HEK293 (cell line): ENCODE measurements at regions not wholly inside any gene's neighbourhood (a gene's known extent, or its start where the extent isn't known, plus 50 kb on each side); places are given as distances from the start of the nearest gene placed in this dataset.

Experiments used
- SALL2 ChIP-seq: fragments of 450-650 bp; formaldehyde crosslinking; IDR thresholded peaks from 2 replicates; pipeline ENCODE4 v1.5.0; 2017; ENCODE audit warnings: missing biosample characterization, mild to moderate bottlenecking, missing genetic modification characterization, borderline replicate concordance
- YY1 ChIP-seq: fragments of 450-650 bp; formaldehyde crosslinking; IDR thresholded peaks from 2 replicates; pipeline ENCODE4 v1.5.1; 2018; ENCODE audit warnings: missing biosample characterization, missing genetic modification characterization
- ZBTB17 ChIP-seq: fragments of 450-650 bp; formaldehyde crosslinking; IDR thresholded peaks from 2 replicates; pipeline ENCODE4 v1.5.1; 2016; ENCODE audit warnings: missing biosample characterization, missing genetic modification characterization
- ZEB2 ChIP-seq: fragments of 450-650 bp; formaldehyde crosslinking; IDR thresholded peaks from 2 replicates; pipeline ENCODE4 v1.5.1; 2016; ENCODE audit warnings: missing biosample characterization, missing genetic modification characterization
- ZNF184 ChIP-seq: fragments of 450-650 bp; IDR thresholded peaks from 2 replicates; pipeline ENCODE4 v1.5.1; 2018; ENCODE audit warnings: missing biosample characterization, mild to moderate bottlenecking, missing genetic modification characterization
- ZNF211 ChIP-seq: fragments of 450-650 bp; formaldehyde crosslinking; IDR thresholded peaks from 2 replicates; pipeline ENCODE4 v1.5.1; 2016; ENCODE audit warnings: low read depth, missing biosample characterization, missing genetic modification characterization
- ZNF362 ChIP-seq: fragments of 450-650 bp; formaldehyde crosslinking; IDR thresholded peaks from 2 replicates; pipeline ENCODE4 v1.5.1; 2016; ENCODE audit warnings: missing biosample characterization, missing genetic modification characterization
- ZNF560 ChIP-seq: fragments of 450-650 bp; formaldehyde crosslinking; IDR thresholded peaks from 2 replicates; pipeline ENCODE4 v1.5.1; 2017; ENCODE audit warnings: missing biosample characterization, missing genetic modification characterization, borderline replicate concordance
- TF ChIP-seq, protein P1 (sequence below): fragments of 450-650 bp; formaldehyde crosslinking; IDR thresholded peaks from 2 replicates; pipeline ENCODE4 v1.5.1; 2017; ENCODE audit warnings: missing biosample characterization, missing genetic modification characterization

GRCh38 chr5:30523061-30523460, 670.4 kb upstream of the CDH6 start:
- no peak for TF ChIP-seq ZNF211 (tag by site-specific recombination)
- TF ChIP-seq ZBTB17 (tag by site-specific recombination), result no peak
- TF ChIP-seq, protein P1, sequence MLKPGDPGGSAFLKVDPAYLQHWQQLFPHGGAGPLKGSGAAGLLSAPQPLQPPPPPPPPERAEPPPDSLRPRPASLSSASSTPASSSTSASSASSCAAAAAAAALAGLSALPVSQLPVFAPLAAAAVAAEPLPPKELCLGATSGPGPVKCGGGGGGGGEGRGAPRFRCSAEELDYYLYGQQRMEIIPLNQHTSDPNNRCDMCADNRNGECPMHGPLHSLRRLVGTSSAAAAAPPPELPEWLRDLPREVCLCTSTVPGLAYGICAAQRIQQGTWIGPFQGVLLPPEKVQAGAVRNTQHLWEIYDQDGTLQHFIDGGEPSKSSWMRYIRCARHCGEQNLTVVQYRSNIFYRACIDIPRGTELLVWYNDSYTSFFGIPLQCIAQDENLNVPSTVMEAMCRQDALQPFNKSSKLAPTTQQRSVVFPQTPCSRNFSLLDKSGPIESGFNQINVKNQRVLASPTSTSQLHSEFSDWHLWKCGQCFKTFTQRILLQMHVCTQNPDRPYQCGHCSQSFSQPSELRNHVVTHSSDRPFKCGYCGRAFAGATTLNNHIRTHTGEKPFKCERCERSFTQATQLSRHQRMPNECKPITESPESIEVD (tag by site-specific recombination), result no peak
- no peak for TF ChIP-seq ZNF184 (tag by site-specific recombination)
- TF ChIP-seq ZNF362, result no peak
- TF ChIP-seq ZEB2 (tag by site-specific recombination), result no peak
- no peak for TF ChIP-seq SALL2 (tag by site-specific recombination)
- no peak for TF ChIP-seq ZNF560 (tag by site-specific recombination)
- no peak for TF ChIP-seq YY1 (tag by site-specific recombination)
